HG03175 (cell line): ENCODE measurements at regions not wholly inside any gene's neighbourhood (a gene's known extent, or its start where the extent isn't known, plus 50 kb on each side); places are given as distances from the start of the nearest gene placed in this dataset.

Experiments used
- ATAC-seq: cut with Tn5 transposase; IDR thresholded peaks from one replicate; pipeline ENCODE4 v1.9.1; 2021; ENCODE audit warnings: mild to moderate bottlenecking, moderate library complexity; ENCODE audit not compliant: unreplicated experiment

DNA sequence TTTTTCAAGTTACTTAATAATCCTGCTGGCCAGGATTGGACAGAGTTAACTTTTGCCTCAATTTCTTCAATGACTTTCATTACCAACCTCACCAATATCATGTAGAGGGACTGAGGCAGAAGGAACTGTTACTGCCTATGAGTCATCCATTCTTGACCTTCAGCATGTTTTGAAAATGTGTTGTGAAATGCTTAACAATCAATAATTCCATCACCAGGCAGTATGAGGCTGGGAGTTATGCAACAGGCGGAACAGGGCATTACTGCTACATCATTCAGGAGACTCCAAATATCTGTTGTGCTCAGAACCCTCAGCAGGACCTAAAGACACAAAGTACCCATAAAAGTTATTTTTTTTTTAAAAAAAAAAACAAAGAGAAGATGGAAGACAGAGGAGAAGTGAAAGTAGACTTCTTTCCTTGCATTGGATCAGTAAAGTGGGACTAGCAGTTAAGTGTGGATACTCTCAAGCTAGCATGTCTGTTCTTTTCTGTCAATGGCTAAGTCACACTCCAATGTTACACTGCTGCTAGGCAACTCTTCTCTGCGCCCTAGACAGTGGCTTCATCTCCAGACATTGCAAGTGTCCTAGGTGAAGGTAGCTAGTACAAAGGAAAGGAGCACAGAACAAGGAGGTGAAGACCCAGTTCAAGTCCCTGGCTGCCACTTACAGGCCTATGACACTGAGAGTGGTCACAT, 184.9 kb upstream of the LPP start:
- no peak for ATAC-seq

DNA sequence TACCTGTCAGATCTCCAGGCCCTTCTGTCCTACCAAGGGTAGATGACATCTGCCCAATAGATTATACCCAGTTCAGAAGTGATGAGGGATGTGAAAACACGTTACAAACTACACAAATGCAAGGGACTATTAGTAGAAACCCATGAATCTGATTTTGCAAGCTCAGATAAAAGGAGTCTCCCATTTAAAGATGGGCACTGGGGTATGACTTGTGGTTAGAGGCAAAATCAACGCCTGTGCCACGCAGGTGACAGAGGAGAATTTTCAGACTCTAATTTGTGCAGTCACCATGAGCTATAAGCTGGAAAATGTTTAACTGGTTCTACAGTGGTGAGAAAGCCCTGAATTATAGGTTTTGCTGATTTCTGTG, 184.4 kb upstream of the LPP start:
- ATAC-seq, result no peak

DNA sequence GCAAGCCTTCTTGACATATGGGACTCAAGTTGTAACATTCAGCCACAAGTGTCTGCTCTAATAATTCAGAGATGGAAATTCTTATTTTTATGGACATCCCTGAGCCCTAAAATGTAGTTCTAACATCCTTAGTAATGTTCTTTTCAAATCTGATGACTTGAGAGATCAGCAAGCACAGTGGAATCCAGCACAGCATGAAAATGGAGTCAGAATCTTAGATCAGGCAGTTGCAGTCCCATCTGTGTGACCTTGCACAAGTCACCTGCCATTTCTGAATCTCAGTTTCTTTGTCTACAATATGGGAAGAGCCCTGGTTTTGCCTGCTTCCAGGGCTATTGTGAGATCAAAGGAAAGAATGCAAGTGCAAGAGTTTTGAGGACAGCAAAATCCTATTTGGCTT, 183.9 kb upstream of the LPP start:
- no peak for ATAC-seq

DNA sequence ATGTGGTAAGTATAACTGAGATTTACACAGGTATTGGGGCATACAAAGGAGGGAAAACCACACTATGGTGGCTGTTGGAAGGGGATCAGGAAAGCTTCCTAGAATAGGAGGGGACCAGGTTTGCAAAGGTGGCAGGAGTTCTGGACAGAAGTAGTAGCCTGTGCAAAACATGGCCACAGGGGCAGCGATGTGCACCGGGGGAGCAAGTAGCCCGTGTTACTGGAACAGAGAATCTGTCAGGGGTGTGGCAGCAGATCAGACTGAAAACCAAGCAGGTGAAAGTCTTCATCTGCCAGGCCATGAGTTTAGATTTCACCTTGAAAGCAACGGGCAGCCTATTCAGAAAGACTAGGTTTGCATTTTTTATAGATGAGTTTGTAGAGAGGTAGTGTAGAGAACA, 182.3 kb upstream of the LPP start:
- ATAC-seq, result no peak

DNA sequence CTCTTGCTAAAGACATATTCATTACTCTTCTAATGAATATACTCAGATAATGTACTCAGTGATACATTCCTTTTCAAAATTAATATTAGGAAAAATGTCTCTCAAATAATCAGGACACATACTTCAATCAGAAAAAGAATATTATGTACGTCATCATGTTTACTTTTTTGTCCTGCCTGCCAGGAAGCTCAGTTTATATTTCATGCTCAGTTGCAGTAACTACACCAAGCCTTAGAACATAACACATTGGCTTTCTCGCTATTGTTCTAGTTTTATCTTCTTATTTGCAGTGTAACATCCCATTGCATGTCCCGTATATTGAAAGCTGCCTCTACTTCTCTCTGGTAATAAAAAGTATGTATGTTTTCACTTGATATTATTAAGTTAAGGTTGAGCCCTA, 181.5 kb upstream of the LPP start:
- ATAC-seq, result no peak

DNA sequence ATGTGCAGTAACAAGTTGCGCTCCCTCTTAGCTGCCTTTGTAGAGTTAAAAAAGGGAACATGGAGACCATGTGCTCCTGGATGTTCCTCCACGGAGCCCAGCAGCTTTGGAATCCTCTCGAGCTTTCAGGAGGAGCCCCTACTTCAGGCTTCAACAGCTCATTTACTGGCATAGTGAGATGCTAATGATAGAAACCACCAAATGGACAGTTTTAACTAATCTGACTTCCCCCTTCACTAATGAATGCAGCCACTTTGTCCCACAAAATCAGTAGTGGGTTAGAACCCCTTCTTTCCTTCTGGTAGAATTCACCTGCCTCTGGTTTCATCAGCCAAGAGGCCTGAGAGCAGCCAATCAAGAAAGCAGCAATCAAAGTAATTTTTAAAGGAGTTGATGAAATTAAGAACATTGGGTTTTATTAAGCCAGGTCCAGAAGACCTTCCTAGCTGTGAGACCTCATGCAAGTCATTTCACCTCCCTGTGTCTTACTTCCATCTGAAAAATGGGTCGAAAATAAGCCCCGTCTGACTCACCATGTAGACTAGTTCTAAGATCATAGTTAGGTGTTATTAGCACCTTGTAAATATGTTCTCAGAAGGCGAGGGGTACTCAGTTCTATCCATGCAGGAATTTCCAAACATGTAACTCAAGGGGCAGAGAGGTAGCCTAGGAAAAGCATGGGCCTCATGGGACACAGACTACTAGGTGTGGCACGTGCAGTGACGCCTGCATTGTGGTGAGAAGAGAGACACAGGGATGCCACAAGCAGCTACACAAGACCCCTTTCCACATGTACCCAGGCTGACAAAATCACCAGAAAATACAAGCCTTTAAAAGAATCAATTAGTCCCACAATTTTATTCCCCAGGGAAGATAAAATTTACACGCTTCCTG, 179.7 kb upstream of the LPP start:
- ATAC-seq, result no peak

DNA sequence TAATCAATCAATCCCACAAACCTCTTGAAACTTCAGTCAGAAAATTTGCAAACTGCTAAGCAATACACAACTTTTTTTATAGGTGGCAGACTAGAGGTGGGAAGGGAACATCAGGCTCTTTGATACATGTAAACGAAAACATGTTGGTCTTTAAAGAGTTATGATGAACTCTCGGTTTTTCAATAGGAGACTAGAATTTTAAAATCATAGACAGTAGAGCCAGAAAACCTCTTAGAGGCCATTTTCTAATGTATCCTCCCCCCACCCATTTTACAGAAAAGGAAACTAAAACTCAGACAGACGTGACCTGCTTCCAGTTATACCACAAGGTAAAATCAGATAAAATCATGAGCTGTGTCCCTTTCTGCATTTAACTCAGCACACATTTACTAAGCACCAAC, 179.1 kb upstream of the LPP start:
- no peak for ATAC-seq

DNA sequence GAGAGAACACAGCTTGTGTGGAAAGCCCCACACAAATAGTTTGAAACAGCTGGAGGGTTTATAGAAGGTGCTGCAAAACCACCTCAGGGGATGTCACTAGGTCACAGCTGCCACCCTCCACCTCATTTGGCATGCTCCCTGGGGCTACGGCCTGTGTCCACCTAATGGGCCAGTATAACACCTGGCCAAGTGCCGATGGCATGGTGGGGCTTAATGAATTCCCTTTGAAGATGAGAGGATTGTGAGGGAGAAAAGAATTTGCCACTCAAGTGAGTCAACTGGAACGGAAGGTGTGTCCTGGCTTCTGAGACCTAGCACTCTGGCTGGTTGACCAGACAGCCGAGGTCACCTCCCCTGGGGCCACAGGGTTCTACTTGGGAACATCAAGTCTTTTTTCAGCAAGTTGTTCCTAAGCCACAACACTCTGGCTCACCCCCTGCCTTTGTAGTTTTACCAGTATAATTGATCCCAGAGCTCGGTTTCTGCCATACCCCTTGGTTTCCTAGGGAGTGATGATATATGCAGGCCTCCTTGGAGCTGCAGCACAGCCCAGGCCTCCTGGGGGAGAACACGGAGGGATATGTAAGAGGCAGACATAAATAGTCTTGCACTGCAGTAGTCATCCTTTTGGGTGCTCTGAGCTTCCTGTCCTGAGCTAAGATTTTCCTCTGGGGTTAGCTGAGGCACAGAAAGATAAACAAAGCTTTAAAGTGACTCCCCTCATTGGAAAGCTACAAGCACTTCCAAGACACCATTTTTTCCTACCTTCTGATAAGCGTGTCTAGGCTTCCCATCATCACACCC, 178.2 kb upstream of the LPP start:
- no peak for ATAC-seq

DNA sequence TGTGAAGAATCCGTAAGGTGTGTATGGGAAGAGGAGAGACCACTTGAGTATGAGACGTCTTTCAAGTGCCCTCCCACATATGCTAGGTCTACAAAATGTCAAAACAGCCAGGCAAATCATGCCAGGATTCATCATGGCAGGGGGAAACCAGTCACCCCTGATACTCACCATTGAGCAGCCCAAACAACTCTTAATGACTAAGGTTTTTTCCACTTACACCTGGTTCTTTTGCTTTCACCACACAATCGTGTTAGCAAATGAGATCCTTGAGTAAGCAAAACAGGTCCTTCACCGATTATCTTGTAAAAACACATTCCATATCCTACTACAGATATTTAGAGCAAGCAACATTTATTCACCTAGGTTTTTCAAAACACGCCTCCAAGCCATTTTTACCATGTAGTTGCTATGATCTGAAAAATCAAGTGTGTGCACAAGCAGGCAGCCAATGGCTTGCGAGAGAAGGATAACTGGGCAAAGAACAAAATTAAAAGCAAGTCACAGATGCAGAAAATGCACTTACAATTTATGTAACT, 177.5 kb upstream of the LPP start:
- no peak for ATAC-seq

DNA sequence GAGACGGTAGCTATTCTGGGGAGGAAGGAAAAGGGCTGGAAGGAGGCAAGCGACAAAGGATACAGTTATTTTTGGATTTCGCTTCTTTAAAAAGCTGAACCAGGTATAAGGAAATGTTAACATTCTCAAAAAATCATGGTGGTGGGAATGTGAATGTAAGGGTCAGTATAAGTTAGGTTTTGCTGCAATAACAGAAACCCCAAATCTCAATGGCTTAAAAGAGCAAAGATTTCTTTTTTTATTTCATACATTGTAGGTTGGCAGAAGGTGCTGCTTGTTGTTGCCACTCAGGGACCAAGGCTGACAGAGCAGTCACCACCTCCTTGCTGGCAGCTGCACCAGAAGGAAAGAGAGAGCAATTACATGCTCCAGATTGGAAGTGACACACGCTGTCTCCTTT, 176.3 kb upstream of the LPP start:
- no peak for ATAC-seq

DNA sequence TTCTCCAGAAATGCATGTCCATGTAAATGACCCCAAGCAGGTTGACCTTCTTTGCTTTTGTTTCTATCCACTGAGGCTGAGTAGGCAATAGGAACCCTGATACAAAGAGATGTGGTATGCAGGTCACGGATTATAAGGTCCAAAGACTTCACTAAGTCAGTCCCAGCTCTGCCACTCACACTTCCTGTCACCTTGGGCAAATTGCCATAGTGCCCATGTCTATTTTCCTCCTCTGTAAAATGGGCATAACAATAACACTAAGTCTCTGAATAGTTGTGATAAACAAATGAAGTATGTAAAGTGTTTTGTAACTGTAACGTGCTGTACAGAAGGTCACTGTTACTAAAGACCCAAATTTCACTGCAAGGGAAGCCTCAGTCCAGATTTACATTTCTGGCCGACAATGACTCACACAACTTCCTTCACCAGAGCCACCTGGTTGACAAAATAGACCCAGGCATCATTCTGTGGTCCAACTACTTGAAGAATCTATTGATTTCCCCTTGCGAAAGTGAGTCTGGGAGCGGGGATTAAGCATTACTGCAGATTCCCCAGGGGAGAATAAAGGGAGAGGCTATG, 175.4 kb upstream of the LPP start:
- no peak for ATAC-seq

DNA sequence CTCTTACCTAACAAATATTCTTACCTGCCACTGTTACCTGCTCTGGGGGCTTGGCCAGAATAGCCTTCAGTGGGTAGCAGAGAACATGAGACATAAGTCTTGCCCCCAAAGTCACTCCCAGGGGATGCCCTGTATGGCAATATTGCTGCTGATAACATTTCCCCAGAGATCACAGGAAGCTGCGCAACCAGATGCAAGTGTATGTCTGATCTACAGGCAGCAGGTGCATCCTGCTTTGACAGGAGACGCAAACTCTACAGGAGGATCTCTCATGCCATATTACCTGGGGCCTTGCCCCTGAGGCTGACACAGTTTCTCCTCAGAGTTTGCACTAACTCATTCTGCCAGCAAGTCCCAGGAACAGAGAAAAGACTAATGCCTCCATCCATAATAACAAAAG, 174.4 kb upstream of the LPP start:
- no peak for ATAC-seq

DNA sequence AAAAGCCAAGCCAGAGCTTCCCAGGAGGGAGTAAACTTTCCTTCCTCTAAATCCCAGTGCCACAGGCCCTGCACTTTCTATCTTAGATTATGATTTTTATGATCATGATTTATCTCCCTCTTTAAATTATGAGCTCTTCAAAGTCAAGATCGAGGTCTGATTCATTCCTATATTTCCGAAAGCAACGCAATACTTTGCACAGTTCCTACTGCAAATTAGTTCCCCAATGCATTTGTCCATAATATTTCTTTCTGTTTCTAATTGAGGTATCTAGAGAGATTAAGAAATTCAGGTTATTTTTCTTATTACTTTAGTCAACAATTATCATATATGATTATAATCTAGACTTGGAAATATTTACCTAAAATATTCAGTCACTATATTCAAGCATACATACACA, 173.1 kb upstream of the LPP start:
- no peak for ATAC-seq

DNA sequence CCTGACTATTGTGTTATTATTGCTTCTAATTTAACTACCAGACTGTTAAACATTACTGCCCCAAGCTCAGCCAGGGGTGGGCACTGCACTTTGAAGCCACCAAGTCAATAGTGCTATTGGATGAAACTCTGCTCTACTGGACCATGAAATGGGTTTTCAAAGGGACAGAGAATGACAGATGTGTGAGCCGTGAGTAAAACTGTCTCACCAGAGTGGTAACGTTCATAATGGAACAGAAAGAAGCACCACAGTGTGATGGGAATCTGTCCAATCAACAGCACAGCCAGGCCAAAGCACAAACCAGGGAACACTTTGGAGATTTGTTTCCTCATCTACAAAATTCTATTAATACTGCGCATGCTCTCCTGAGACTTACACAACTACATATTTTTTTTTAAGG, 171.8 kb upstream of the LPP start:
- ATAC-seq, result no peak

DNA sequence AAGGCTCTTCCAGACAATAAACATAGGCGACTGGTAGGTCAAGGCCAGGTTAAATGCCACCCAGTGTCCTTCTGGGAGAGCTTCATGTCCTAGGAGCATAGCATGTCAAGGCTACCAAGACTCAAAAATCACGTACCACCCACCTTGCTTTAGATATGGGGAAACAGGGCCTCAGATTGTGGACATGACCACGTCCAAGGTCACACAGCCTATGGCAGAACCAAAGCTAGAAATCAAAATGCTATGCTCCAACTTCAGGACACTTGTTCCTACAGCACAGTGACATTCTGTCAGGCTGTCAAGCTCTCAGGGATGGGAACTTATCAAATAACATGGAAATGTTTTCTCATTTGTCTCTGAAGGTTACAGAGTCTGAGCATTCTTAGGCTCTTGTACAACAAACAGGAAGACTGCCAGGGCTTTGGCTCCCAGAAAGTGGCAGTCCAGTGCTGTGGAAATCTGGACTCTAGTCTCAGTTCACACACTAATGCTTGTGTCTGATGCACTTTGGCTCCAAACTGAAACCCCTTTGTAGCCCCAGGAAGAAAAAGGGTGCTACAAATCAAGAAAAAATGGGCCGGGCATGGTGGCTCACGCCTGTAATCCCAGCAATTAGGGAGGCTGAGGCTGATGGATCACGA, 170.4 kb upstream of the LPP start:
- ATAC-seq, result no peak

DNA sequence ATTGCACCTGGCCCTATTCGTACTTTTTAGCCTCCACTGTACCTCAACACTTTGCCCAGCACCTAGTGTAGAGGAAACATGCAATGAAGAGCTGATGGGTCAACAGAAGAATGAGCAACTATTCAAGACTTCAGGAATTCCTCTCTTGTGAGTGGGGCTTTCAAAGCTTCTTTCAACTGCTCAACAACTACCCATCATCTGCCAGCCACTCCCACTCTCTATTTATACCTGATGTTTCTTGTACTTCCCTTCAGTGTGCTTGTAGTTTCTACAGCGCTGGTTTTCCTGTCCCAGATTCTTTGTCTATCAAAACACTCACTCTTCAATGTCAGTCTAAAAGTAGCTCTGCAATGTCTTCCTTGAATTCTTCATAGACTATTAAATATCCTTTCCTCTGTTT, 168.3 kb upstream of the LPP start:
- ATAC-seq, result no peak

DNA sequence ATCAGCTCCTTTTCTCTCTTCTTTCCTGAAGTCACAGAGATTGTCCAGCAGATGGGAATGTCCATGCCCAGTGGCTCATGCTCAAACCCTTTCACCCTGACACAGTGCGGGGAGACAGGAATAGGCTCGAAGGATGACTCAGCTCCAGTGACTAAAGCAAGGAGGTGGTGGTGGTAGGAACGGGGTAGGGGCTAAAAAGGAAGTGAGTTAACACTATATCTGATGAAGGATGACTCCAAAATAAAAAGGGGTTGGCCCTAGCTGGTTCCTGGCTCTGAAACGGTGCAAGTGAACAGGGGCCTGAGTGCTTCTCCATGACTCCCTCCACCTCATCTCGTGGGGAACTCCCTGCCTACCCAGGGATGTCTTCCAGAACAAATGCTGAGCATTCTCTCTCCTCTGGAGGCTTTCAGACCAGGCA, 167.4 kb upstream of the LPP start:
- no peak for ATAC-seq

DNA sequence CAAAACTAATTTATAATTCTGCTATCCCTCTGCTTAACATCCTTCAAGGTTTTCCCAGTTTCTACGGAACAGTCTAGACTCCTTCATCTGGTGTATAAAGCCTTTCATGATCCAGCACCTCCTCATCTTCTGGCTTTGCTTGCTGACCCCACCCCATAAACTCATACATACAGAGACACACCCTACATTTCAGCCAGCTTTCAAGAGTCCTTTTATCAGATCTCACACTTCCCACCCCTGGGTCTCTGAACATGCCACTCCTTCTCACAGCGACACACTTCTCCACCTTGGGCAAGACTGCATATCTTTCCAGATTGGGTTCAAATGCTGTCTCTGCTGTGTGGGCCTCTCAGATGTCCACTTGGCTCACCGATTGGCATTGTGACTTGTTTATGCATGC, 166.8 kb upstream of the LPP start:
- no peak for ATAC-seq

DNA sequence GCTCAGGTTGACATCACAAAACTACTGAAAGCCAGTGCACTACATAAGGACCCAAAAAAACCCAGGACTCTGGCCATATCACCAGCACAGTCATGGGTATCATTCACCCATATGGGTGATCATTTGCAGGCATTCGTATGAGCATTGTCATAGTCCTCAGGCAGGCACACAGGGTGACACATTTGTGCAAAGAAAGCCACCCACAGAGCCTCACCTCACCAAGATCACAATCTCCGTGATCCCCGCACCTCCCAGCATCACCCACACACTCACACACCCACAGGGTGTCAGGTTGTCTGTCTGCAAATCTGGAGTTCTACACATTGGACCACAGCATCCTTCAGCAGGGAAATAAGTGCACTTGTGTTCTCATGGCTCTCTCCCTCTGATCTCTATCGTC, 166.0 kb upstream of the LPP start:
- ATAC-seq, result no peak

DNA sequence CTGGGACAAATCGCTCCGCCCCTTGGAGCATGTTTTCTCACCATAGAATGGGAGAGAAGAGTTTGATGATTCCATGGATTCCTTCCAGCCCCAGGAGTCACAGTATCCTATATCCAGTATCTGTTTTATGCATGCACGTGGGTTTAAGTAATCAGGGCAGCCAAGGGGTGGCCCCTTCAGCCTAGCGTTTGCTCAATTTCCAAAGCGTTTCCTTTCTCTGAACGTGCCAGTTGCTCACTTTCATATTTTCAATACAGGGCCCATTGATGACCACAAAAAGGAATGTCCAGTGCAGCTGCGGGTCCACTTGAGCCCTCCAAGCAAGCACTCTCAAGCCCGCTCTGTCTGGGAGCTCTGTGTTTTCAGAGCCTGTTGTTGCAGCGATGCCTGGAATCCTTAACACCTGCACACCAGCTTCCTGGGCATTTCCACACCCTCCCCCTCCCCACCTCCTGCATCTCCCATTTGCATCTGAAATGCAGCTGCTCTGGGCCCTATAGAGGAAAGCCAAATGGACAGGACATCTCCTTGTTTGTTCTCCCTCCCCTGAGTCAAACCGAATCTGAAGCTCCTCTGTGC, 164.3 kb upstream of the LPP start:
- no peak for ATAC-seq
